ENCODE measurements at regions not wholly inside any gene's neighbourhood (a gene's known extent, or its start where the extent isn't known, plus 50 kb on each side); places are given as distances from the start of the nearest gene placed in this dataset.

GRCh38 chr9:29999645-30000044, 2384.8 kb upstream of the ACO1 start:
- H3K36me3 ChIP-seq (ENCODE audit: low read depth, missing control alignments), result no peaks in the 10 kb centered on the region
- intact Hi-C loops (cut with DNase I; ENCODE audit: low total_unique reads), result no loop called here
- no peak overlapping the region for H3K27ac ChIP-seq
- TF ChIP-seq POLR2A (IDR thresholded peaks at IDR 0.05), result no peak
- no peak for TF ChIP-seq CTCF (IDR thresholded peaks at IDR 0.05)
- H3K4me3 ChIP-seq, result no peak overlapping the region
- H3K27me3 ChIP-seq, result no peaks in the 10 kb centered on the region
- no peaks in the 10 kb centered on the region for H3K4me1 ChIP-seq
- no peaks in the 10 kb centered on the region for H3K9me3 ChIP-seq
- DNase-seq, result no peak

- no peak for TF ChIP-seq CTCF (IDR thresholded peaks at IDR 0.05)
- TF ChIP-seq POLR2A (IDR thresholded peaks at IDR 0.05), result no peak
- WGBS, 2 donors, result 68 to 69% methylated on average over 3 of the region's 3 CpGs
- Histone ChIP-seq H3K4me3 (no peak overlapping the region), H3K36me3 (ENCODE audit: low read depth, missing control alignments) (no peaks in the 10 kb centered on the region), H3K4me1 (no peaks in the 10 kb centered on the region), H3K27ac (no peak overlapping the region), H3K27me3 (no peaks in the 10 kb centered on the region), H3K9me3 (no peaks in the 10 kb centered on the region)
- DNase-seq, result no peak
- intact Hi-C loops (cut with DNase I; ENCODE audit: low total_unique reads), result no loop called here
Measured at GRCh38 chr9:30010691-30011090, 2373.8 kb upstream of the ACO1 start.

- no peak for DNase-seq
- Histone ChIP-seq H3K4me1 (no peaks in the 10 kb centered on the region), H3K27ac (no peak overlapping the region), H3K27me3 (no peaks in the 10 kb centered on the region), H3K36me3 (ENCODE audit: low read depth, missing control alignments) (no peaks in the 10 kb centered on the region), H3K9me3 (no peaks in the 10 kb centered on the region), H3K4me3 (no peak overlapping the region)
- TF ChIP-seq CTCF (IDR thresholded peaks at IDR 0.05) (no peak), POLR2A (IDR thresholded peaks at IDR 0.05) (no peak)
- intact Hi-C loops (cut with DNase I; ENCODE audit: low total_unique reads), result no loop called here
Measured at GRCh38 chr9:30012622-30013021, 2371.8 kb upstream of the ACO1 start.

- TF ChIP-seq POLR2A (IDR thresholded peaks at IDR 0.05), result no peak
- TF ChIP-seq CTCF (IDR thresholded peaks at IDR 0.05), result no peak
- WGBS, 2 donors, result 68 to 76% methylated on average over 4 of the region's 4 CpGs
- no peaks in the 10 kb centered on the region for H3K36me3 ChIP-seq (ENCODE audit: low read depth, missing control alignments)
- DNase-seq, result no peak
- H3K4me1 ChIP-seq, result no peaks in the 10 kb centered on the region
- H3K4me3 ChIP-seq, result no peak overlapping the region
- intact Hi-C loops (cut with DNase I; ENCODE audit: low total_unique reads), result no loop called here
- H3K9me3 ChIP-seq, result no peaks in the 10 kb centered on the region
- no peaks in the 10 kb centered on the region for H3K27me3 ChIP-seq
- H3K27ac ChIP-seq, result no peak overlapping the region
Measured at GRCh38 chr9:30015073-30015472, 2369.4 kb upstream of the ACO1 start.

GRCh38 chr9:30020161-30020560, 2364.3 kb upstream of the ACO1 start:
- WGBS, 2 donors, result 78 to 84% methylated on average over 2 of the region's 2 CpGs
- H3K4me3 ChIP-seq, result no peak overlapping the region

More at GRCh38 chr9:30020161-30020560, 2364.3 kb upstream of the ACO1 start:
- no peak for DNase-seq
- H3K27ac ChIP-seq, result no peak overlapping the region
- H3K4me1 ChIP-seq, result no peaks in the 10 kb centered on the region
- no peaks in the 10 kb centered on the region for H3K36me3 ChIP-seq (ENCODE audit: low read depth, missing control alignments)
- no peak for TF ChIP-seq POLR2A (IDR thresholded peaks at IDR 0.05)
- TF ChIP-seq CTCF (IDR thresholded peaks at IDR 0.05), result no peak
- no peaks in the 10 kb centered on the region for H3K27me3 ChIP-seq
- intact Hi-C loops (cut with DNase I; ENCODE audit: low total_unique reads), result no loop called here
- no peaks in the 10 kb centered on the region for H3K9me3 ChIP-seq

All from testis (tissue), 2 donors.